T-helper 2 cell (primary cell): ENCODE measurements at regions not wholly inside any gene's neighbourhood (a gene's known extent, or its start where the extent isn't known, plus 50 kb on each side); places are given as distances from the start of the nearest gene placed in this dataset.

ENCODE experiments used
- DNase-seq, 5 experiments: peaks; one replicate each; pipeline versions ENCODE4 v3.0.0 to v3.0.0-alpha.2; 2012 to 2022

DNA sequence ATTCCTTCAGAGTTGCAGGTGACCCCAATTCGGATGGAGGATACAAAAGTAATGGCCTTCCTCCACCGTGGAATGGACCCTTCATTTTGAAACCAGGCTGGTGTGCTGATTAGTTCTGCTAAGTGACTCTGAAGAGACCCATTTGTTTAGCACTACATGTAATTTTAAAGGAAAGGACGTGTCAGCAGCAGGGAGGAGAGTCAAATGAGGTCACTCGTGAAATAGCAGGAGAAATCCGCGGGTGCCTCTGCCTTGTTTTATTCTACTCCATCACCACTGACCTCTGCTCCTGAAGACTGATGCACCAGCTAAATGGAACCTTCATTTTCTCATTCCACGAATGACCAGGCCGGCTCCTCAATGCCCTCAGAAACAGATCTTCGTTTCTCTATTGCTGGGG lies 589.2 kb downstream of the CDH11 start:
- no peak for DNase-seq

DNA sequence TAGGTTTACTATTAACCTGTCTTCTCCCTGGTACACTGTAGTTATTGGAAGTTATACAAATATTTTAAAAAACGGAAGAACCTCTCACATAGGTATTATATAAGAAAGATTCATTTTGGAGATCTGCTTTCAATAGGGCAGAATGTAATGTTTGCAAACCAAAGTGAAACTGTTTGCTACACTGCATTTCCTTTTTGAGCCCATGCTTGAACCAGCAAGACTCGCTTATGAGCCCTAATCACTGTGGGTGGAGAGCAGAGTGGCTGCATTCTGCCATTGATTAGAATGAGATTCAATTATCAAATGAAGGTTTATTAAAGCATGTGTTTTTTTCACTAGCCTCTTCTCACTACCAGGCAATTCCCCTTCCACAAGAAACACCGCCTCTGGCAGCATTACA lies 589.7 kb downstream of the CDH11 start:
- no peak for DNase-seq

DNA sequence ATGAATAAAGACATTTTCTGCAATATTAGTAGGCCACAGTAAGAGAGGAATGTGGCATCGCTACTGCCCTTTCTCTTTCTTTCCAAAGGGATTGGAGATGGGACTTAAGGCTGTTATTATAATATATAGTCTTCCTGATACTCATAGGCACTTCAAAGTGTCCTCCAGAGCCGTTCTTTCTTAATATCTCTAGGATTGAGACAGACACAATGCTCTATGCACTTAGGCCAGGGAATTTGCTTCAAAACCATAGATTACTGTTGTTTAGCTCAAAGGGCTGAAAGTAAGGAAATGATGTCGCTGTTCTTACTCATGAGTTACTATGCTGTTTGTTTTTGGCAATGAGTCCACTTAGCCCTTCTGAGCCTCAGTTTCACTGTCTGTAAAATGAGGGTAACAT lies 590.5 kb downstream of the CDH11 start:
- no peak for DNase-seq

DNA sequence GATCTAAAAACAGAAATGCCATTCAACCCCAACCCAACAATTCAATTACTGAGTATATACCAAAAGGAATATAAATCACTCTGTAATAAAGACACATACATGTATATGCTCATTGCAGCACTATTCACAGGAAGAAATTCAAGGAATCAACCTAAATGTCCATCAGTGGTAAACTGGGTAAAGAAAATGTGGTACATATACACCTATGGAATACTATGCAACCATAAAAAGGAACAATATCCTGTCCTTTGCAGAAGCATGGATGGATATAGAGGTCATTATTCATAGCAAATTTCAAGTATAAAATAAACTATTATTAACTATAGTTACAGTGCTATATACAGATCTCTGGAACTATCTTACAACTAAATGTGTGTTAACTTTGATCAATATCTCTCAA lies 599.3 kb downstream of the CDH11 start:
- DNase-seq = no peak

GRCh38 chr16:64513871-64514270 lies 608.0 kb downstream of the CDH11 start:
- no peak for DNase-seq

DNA sequence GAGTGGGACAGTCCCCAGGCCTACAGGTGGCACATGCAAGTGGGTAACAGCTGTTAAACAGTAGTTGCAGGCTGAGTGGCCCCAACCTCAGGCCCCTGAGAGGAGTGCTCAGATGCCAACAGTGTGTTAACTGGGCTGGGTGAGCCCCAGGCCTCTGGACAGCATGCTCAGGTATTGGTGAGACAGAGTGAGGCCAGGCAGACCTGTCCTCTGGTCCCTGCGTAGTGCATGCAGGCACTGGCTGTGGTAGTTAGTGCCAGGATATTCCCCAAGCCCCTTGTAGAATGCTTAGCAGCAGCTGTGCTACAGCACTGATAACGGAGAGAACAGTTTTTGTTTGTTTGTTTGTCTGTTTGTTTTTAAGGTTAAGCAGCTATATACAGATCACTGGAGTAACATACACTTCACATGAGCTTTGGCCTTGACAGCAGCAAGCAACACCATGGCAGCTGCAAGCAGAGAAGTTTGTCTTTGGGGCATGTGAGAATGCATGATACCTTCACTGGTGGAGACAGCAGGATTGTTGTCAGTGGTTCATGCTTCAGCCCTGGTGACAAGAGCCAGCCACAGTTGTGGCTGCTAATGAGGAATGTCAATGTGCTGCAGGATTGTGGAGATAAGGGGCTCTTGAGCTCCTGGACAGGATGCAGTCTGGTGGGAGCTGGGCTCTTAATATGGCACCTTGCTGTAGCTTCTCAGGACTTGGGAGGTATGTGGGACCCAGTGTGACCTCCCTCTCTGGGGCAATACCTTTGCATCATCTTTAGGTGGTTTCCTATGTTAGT lies 614.4 kb downstream of the CDH11 start:
- no peak for DNase-seq

- no peak for DNase-seq
Measured at GRCh38 chr16:64499211-64499610, 622.7 kb downstream of the CDH11 start.

- DNase-seq = no peak
Measured at GRCh38 chr16:64498363-64498762, 623.5 kb downstream of the CDH11 start.

- DNase-seq = no peak
Measured at GRCh38 chr16:64493709-64494108, 628.2 kb downstream of the CDH11 start.

- DNase-seq = no peak
Measured at GRCh38 chr16:64489449-64489848, 632.4 kb downstream of the CDH11 start.

- no peak for DNase-seq
Measured at GRCh38 chr16:64486561-64486960, 635.3 kb downstream of the CDH11 start.

- no peak for DNase-seq
Measured at GRCh38 chr16:64481497-64481896, 640.4 kb downstream of the CDH11 start.

DNA sequence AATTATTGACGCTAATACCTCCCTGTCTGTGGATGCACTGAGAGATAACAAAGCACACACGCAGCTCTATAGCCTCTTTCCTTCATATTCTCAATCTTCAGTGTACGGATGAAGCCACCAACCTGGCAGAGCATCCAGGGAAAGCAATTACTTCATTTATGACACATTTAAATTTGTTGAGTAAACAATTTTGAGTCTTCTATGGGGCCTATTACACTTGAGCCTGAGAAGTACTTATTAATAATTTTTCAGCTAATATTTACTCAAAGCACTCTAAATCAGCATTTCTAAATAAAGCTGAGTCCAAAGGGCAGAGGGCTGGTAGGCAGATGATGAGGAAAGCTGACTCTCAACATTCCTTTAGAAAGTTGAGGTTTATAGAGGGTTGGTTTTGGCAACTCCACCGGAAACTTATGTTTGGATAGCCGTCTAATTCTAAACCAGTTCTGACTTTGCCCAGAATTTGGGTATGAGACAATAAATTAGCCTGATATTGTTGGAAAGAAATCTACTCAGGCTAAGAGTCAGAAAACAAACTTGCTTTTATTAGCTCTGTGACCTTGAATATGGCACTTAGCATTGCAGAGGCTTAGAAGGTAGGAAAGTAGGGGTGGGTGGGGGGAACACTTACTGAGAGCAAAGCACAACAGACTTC lies 643.5 kb downstream of the CDH11 start:
- DNase-seq = no peak

DNA sequence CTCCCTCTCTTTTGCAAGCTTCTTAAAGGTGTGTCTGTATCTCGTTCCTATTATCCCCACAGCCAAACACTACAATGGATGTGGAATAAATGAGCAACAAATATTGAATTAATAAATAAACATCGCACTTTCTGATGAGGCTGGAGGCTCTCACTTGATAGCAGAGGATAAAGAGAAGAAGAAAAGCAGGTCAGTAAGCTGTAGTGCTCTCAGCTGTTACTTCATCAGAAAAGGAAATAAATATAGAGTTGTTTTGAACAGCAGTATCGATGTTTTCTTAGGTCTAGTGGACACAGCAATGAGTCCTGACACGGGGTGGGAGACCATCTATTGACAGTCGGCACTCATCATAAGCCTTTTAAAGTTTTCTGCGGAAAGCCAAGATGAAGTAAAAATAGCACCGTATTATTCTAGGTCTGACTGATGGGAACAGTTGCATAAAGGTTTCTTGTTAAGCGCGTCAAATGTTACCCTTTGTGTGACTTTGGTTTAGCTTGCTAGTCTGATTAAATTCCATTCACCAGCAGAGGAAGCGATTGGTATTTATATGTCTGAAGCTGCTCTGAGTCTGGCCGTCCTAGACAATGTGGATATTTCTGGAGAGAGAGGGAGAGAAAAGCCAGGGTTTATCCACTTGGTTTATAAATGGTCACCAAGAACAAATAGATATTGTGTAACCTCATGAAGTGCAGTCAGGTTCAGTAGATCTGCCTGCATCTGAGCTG lies 646.1 kb downstream of the CDH11 start:
- DNase-seq = no peak

GRCh38 chr16:64470916-64471315 lies 650.9 kb downstream of the CDH11 start:
- no peak for DNase-seq

GRCh38 chr16:64469906-64470702 lies 651.8 kb downstream of the CDH11 start:
- no peak for DNase-seq

GRCh38 chr16:64469351-64469750 lies 652.5 kb downstream of the CDH11 start:
- no peak for DNase-seq

- DNase-seq = no peak
Measured at GRCh38 chr16:64468515-64469090, 653.3 kb downstream of the CDH11 start.

- no peak for DNase-seq
Measured at GRCh38 chr16:64459821-64460220, 662.0 kb downstream of the CDH11 start.

GRCh38 chr16:64459402-64459801 lies 662.5 kb downstream of the CDH11 start:
- DNase-seq = no peak

- DNase-seq = no peak
Measured at GRCh38 chr16:64455275-64455674, 666.6 kb downstream of the CDH11 start.

- DNase-seq = no peak
Measured at GRCh38 chr16:64453646-64454045, 668.2 kb downstream of the CDH11 start.

- DNase-seq = no peak
Measured at GRCh38 chr16:64452446-64452845, 669.4 kb downstream of the CDH11 start.
